Panc1 (cell line): ENCODE measurements at regions not wholly inside any gene's neighbourhood (a gene's known extent, or its start where the extent isn't known, plus 50 kb on each side); places are given as distances from the start of the nearest gene placed in this dataset.

Experiments used
- ATAC-seq: fragments of 200-7000 bp; cut with Tn5 transposase; 2 replicates; pipeline ENCODE4 v1.9.1; 2020; ENCODE audit warnings: mild to moderate bottlenecking, moderate library complexity
- BruUV-seq: library from RNA; stranded (reverse); fragments of 400-500 nt; replicated peaks from 2 replicates; lab custom pipeline; 2021; lab: Mats Ljungman, UMichigan
- CTCF ChIA-PET: fragments of 300-600 bp; sonication (Branson Sonifier 250); formaldehyde crosslinking; loops from one replicate; lab custom pipeline; 2022; ENCODE audit warnings: antibody characterized with exemption; lab: Charles Lee
- POLR2A ChIA-PET: fragments of 300-600 bp; sonication (Branson Sonifier 250); formaldehyde crosslinking; loops from one replicate; lab custom pipeline; 2022; ENCODE audit warnings: antibody characterized with exemption; lab: Charles Lee
- DNase-seq: peaks from one replicate; pipeline ENCODE4 v3.0.0-alpha.2; 2010; ENCODE audit warnings: low read depth, low spot score
- H3K27ac ChIP-seq: 2 replicates; pipeline ENCODE4 v1.5.1; 2011; ENCODE audit warnings: mild to moderate bottlenecking, low read length, inconsistent platforms
- H3K27me3 ChIP-seq: fragments of 200-500 bp; sonication (Bioruptor generic); 2 replicates; pipeline ENCODE4 v1.6.0; 2014; ENCODE audit warnings: low read length, inconsistent platforms; ENCODE audit not compliant: control insufficient read depth, insufficient read depth
- H3K36me3 ChIP-seq: fragments of 200-500 bp; sonication (Bioruptor generic); 2 replicates; pipeline ENCODE4 v1.5.1; 2014; ENCODE audit warnings: inconsistent platforms, mild to moderate bottlenecking, low read length, moderate library complexity; ENCODE audit not compliant: control insufficient read depth, insufficient read depth
- H3K4me1 ChIP-seq: 2 replicates; pipeline ENCODE4 v1.5.1; 2011; ENCODE audit warnings: inconsistent platforms, mild to moderate bottlenecking, low read length, moderate library complexity; ENCODE audit not compliant: control insufficient read depth, insufficient read depth
- H3K4me3 ChIP-seq, 2 experiments: 2 replicates each; pipeline ENCODE4 v1.5.1; 2011 to 2012; ENCODE audit warnings: low read depth in 2 of 2, low read length in 2 of 2, mild to moderate bottlenecking in 2 of 2, inconsistent platforms in 1 of 2, moderate library complexity in 1 of 2
- H3K9me3 ChIP-seq: fragments of 200-500 bp; sonication (Bioruptor generic); 2 replicates; pipeline ENCODE4 v1.5.1; 2014; ENCODE audit warnings: low read depth, mild to moderate bottlenecking, inconsistent platforms, low read length, moderate library complexity; ENCODE audit not compliant: control insufficient read depth, insufficient read depth
- POLR2AphosphoS5 ChIP-seq: IDR thresholded peaks from 2 replicates; pipeline ENCODE4 v1.6.1; 2012; ENCODE audit warnings: mild to moderate bottlenecking, low read depth, low read length, moderate library complexity
- SIN3A ChIP-seq: IDR thresholded peaks from 2 replicates; pipeline ENCODE4 v1.6.1; 2012; ENCODE audit warnings: low read depth, mild to moderate bottlenecking, low read length, moderate library complexity, borderline replicate concordance; ENCODE audit not compliant: insufficient read depth
- TCF7L2 ChIP-seq: IDR thresholded peaks from 2 replicates; pipeline ENCODE4 v1.6.1; 2011; ENCODE audit warnings: mild to moderate bottlenecking, low read depth, low read length, inconsistent platforms
- in situ Hi-C: cut with HindIII; loops from 2 replicates; pipeline ENCODE4 v1.10.0; 2016; ENCODE audit warnings: low sequenced_read_pairs, low pct_unique_long_range_greater_than_20kb
- intact Hi-C: fragments of 100-400 bp; cut with micrococcal nuclease; formaldehyde crosslinking; loops from one replicate; pipeline ENCODE4 v1.10.0; 2022; ENCODE audit not compliant: unreplicated experiment
- TF ChIP-seq, protein P1 (sequence below): fragments of 450-650 bp; IDR thresholded peaks from 2 replicates; pipeline ENCODE4 v1.5.1; 2017; ENCODE audit warnings: mild to moderate bottlenecking
- TF ChIP-seq, protein P2 (sequence below), 2 experiments: IDR thresholded peaks; 2 replicates each; pipeline ENCODE4 v1.6.1; 2011 to 2012; ENCODE audit warnings: low read depth in 2 of 2, control low read depth in 1 of 2, low read length in 1 of 2, mild to moderate bottlenecking in 1 of 2, moderate library complexity in 1 of 2; ENCODE audit not compliant: insufficient read depth in 1 of 2

DNA sequence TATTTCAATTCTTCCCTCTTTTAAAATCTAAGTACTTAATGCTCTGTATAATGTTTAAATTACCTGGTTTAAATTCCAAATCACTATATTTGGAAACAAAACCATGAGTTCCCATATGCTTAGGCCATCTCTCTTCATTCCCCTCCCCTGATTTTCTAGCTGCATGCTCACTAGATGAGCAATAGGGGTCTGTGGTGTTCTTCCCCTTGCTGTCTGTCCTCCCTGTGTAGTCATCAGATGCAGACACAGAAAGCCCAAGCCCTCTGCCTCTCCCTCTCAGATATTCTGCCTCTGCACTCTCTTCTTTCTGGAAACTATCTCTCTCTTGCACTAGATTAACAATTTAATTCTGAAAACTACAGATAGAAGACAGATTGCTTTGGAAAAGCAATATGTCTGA, 1730.2 kb downstream of the OLFM4 start:
- intact Hi-C loops (no loop called here), in situ Hi-C loops (no loop called here)
- Histone ChIP-seq H3K27ac (no peak overlapping the region), H3K27me3 (no peaks in the 10 kb centered on the region), H3K4me3 (no peak overlapping the region), H3K9me3 (no peaks in the 10 kb centered on the region), H3K36me3 (no peaks in the 10 kb centered on the region), H3K4me1 (no peaks in the 10 kb centered on the region)
- DNase-seq (no peak), ATAC-seq (no peak)
- TF ChIP-seq SIN3A (no peak), TCF7L2 (no peak), POLR2AphosphoS5 (no peak)
- TF ChIP-seq, protein P1, sequence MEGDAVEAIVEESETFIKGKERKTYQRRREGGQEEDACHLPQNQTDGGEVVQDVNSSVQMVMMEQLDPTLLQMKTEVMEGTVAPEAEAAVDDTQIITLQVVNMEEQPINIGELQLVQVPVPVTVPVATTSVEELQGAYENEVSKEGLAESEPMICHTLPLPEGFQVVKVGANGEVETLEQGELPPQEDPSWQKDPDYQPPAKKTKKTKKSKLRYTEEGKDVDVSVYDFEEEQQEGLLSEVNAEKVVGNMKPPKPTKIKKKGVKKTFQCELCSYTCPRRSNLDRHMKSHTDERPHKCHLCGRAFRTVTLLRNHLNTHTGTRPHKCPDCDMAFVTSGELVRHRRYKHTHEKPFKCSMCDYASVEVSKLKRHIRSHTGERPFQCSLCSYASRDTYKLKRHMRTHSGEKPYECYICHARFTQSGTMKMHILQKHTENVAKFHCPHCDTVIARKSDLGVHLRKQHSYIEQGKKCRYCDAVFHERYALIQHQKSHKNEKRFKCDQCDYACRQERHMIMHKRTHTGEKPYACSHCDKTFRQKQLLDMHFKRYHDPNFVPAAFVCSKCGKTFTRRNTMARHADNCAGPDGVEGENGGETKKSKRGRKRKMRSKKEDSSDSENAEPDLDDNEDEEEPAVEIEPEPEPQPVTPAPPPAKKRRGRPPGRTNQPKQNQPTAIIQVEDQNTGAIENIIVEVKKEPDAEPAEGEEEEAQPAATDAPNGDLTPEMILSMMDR: no peak
- TF ChIP-seq, protein P2, sequence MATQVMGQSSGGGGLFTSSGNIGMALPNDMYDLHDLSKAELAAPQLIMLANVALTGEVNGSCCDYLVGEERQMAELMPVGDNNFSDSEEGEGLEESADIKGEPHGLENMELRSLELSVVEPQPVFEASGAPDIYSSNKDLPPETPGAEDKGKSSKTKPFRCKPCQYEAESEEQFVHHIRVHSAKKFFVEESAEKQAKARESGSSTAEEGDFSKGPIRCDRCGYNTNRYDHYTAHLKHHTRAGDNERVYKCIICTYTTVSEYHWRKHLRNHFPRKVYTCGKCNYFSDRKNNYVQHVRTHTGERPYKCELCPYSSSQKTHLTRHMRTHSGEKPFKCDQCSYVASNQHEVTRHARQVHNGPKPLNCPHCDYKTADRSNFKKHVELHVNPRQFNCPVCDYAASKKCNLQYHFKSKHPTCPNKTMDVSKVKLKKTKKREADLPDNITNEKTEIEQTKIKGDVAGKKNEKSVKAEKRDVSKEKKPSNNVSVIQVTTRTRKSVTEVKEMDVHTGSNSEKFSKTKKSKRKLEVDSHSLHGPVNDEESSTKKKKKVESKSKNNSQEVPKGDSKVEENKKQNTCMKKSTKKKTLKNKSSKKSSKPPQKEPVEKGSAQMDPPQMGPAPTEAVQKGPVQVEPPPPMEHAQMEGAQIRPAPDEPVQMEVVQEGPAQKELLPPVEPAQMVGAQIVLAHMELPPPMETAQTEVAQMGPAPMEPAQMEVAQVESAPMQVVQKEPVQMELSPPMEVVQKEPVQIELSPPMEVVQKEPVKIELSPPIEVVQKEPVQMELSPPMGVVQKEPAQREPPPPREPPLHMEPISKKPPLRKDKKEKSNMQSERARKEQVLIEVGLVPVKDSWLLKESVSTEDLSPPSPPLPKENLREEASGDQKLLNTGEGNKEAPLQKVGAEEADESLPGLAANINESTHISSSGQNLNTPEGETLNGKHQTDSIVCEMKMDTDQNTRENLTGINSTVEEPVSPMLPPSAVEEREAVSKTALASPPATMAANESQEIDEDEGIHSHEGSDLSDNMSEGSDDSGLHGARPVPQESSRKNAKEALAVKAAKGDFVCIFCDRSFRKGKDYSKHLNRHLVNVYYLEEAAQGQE (IDR thresholded peaks at IDR 0.05; ENCODE audit: insufficient read depth in 1 of 2, low read depth in 2 of 2, low read length in 1 of 2): no peak
- BruUV-seq: no TSS peak
- CTCF ChIA-PET: no interaction called here
- POLR2A ChIA-PET: no interaction called here

- Histone ChIP-seq H3K4me3 (no peak overlapping the region), H3K27me3 (no peaks in the 10 kb centered on the region), H3K36me3 (no peaks in the 10 kb centered on the region), H3K9me3 (no peaks in the 10 kb centered on the region), H3K4me1 (no peaks in the 10 kb centered on the region), H3K27ac (no peak overlapping the region)
- CTCF ChIA-PET: no interaction called here
- TF ChIP-seq, protein P1: no peak
- TF ChIP-seq POLR2AphosphoS5 (no peak), TCF7L2 (no peak), SIN3A (no peak)
- TF ChIP-seq, protein P2 (IDR thresholded peaks at IDR 0.05; ENCODE audit: insufficient read depth in 1 of 2, low read depth in 2 of 2, low read length in 1 of 2): no peak
- POLR2A ChIA-PET: no interaction called here
- no peak for DNase-seq
- intact Hi-C loops: no loop called here
- ATAC-seq: no peak
- in situ Hi-C loops: no loop called here
- BruUV-seq: no TSS peak
These were observed 1739.6 kb downstream of the OLFM4 start for GRCh38 chr13:54768214-54768613.
